Endothelial cell of umbilical vein (primary cell): ENCODE measurements at regions not wholly inside any gene's neighbourhood (a gene's known extent, or its start where the extent isn't known, plus 50 kb on each side); places are given as distances from the start of the nearest gene placed in this dataset.

Source experiments
- BruUV-seq: library from RNA; stranded (reverse); fragments of 400-500 nt; replicated peaks from 2 replicates; lab custom pipeline; 2021; lab: Mats Ljungman, UMichigan
- CTCF ChIA-PET: fragments of 300-600, 350-600 bp; sonication (Branson Sonifier 250); formaldehyde crosslinking; loops from one replicate; lab custom pipeline; 2021; ENCODE audit warnings: antibody characterized with exemption, inconsistent platforms; lab: Charles Lee
- POLR2A ChIA-PET: fragments of 300-600, 350-600 bp; sonication (Branson Sonifier 250); formaldehyde crosslinking; loops from one replicate; lab custom pipeline; 2021; ENCODE audit warnings: antibody characterized with exemption, inconsistent platforms; lab: Charles Lee
- DNase-seq: peaks from one replicate; pipeline ENCODE4 v3.0.0-alpha.2; 2011; ENCODE audit warnings: low read depth, low spot score
- FAIRE-seq: peaks from 2 replicates; lab custom pipeline; 2011; peaks lifted over from hg19 to GRCh38; lab: Jason Lieb, UNC
- H2AFZ ChIP-seq: 2 replicates; pipeline ENCODE4 v1.6.0; 2012; ENCODE audit warnings: low read depth, low read length, control low read depth, inconsistent platforms
- H3K27ac ChIP-seq: 2 replicates; pipeline ENCODE4 v1.5.1; 2011; ENCODE audit warnings: low read depth, mild to moderate bottlenecking, control low read depth, low read length, moderate library complexity; ENCODE audit not compliant: insufficient read depth
- H3K27me3 ChIP-seq, 2 experiments: 2 replicates each; pipeline versions ENCODE4 v1.6.0 to v1.6.1; 2011; ENCODE audit warnings: low read length in 2 of 2, mixed read lengths in 1 of 2; ENCODE audit not compliant: control insufficient read depth in 2 of 2, insufficient read depth in 2 of 2
- H3K36me3 ChIP-seq, 2 experiments: 2 replicates in 1 of 2; 3 replicates in 1 of 2; pipeline ENCODE4 v1.5.1; 2011; ENCODE audit warnings: low read length in 2 of 2, mild to moderate bottlenecking in 1 of 2, moderate library complexity in 1 of 2; ENCODE audit not compliant: control insufficient read depth in 2 of 2, insufficient read depth in 2 of 2; ENCODE audit errors: extremely low read depth in 1 of 2
- H3K4me1 ChIP-seq: 3 replicates; pipeline ENCODE4 v1.5.1; 2011; ENCODE audit warnings: mild to moderate bottlenecking, low read length; ENCODE audit not compliant: control insufficient read depth, insufficient read depth; ENCODE audit errors: extremely low read depth
- H3K4me2 ChIP-seq: 2 replicates; pipeline ENCODE4 v1.6.1; 2011; ENCODE audit warnings: low read length, control low read depth, mixed read lengths; ENCODE audit not compliant: insufficient read depth
- H3K4me3 ChIP-seq, 3 experiments: fragments of 200-600 bp in 1 of 3; sonication (generic), shearing (Covaris generic) in 1 of 3; replicated peaks in 1 of 3; 2 replicates each; pipeline ENCODE4 v1.5.1; 2011 to 2016; ENCODE audit warnings: control low read depth in 3 of 3, low read length in 3 of 3, mild to moderate bottlenecking in 2 of 3, inconsistent platforms in 1 of 3, low read depth in 1 of 3, moderate library complexity in 1 of 3; ENCODE audit not compliant: insufficient read depth in 1 of 3
- H3K79me2 ChIP-seq: 2 replicates; pipeline ENCODE4 v1.6.0; 2012; ENCODE audit warnings: low read length, inconsistent platforms; ENCODE audit not compliant: control insufficient read depth, insufficient read depth
- H3K9ac ChIP-seq: replicated peaks from 2 replicates; pipeline ENCODE3; 2011; ENCODE audit warnings: low read length, control low read depth; ENCODE audit not compliant: insufficient read depth; ENCODE audit errors: extremely low read depth
- H3K9me1 ChIP-seq: replicated peaks from 3 replicates; pipeline ENCODE4 v1.6.0; 2011; ENCODE audit warnings: mild to moderate bottlenecking, low read length; ENCODE audit not compliant: control insufficient read depth, insufficient read depth; ENCODE audit errors: extremely low read depth
- H3K9me3 ChIP-seq: replicated peaks from 2 replicates; pipeline ENCODE4 v1.5.1; 2012; ENCODE audit warnings: low read length, inconsistent platforms; ENCODE audit not compliant: control insufficient read depth, insufficient read depth
- H4K20me1 ChIP-seq: replicated peaks from 2 replicates; pipeline ENCODE3; 2011; ENCODE audit warnings: mild to moderate bottlenecking, low read length; ENCODE audit not compliant: control insufficient read depth, insufficient read depth; ENCODE audit errors: extremely low read depth
- EZH2 ChIP-seq: IDR thresholded peaks from 2 replicates; pipeline ENCODE4 v1.6.1; 2012; ENCODE audit warnings: borderline replicate concordance, low read depth, mild to moderate bottlenecking, moderate library complexity, low read length, inconsistent platforms; ENCODE audit not compliant: severe bottlenecking
- FOS ChIP-seq: IDR thresholded peaks from 2 replicates; pipeline ENCODE4 v1.6.1; 2011; ENCODE audit warnings: mild to moderate bottlenecking, low read length, moderate library complexity, borderline replicate concordance; ENCODE audit not compliant: insufficient read depth
- GATA2 ChIP-seq: IDR thresholded peaks from 2 replicates; pipeline ENCODE4 v1.7.0; 2011; ENCODE audit warnings: low read depth, mild to moderate bottlenecking, moderate library complexity, mixed read lengths, low read length; ENCODE audit not compliant: insufficient read length, insufficient read depth
- JUN ChIP-seq: IDR thresholded peaks from 2 replicates; pipeline ENCODE4 v1.6.1; 2011; ENCODE audit warnings: borderline replicate concordance, low read depth; ENCODE audit not compliant: insufficient read length, insufficient read depth
- MYC ChIP-seq: IDR thresholded peaks from one replicate; pipeline ENCODE4 v1.6.1; 2011; ENCODE audit warnings: mild to moderate bottlenecking, low read depth, low read length
- POLR2A ChIP-seq: IDR thresholded peaks from 2 replicates; pipeline ENCODE4 v1.6.1; 2012; ENCODE audit warnings: low read depth, mild to moderate bottlenecking, control low read depth, low read length
- POLR2AphosphoS5 ChIP-seq: IDR thresholded peaks from 2 replicates; pipeline ENCODE4 v1.6.1; 2012; ENCODE audit warnings: low read depth, mild to moderate bottlenecking, control low read depth, low read length, moderate library complexity; ENCODE audit not compliant: insufficient read depth
- dilution Hi-C: fragments of 300-500 bp; cut with MboI; formaldehyde crosslinking; loops from one replicate; pipeline ENCODE4 v1.15.0; 2019; ENCODE audit warnings: low sequenced_read_pairs; ENCODE audit not compliant: extremely low pct_ligation_motif_present
- intact Hi-C: fragments of 100-400 bp; cut with micrococcal nuclease; formaldehyde crosslinking; loops from one replicate; pipeline ENCODE4 v1.10.0; 2022
- TF ChIP-seq, protein P1 (sequence below): IDR thresholded peaks from 2 replicates; pipeline ENCODE4 v1.6.1; 2011; ENCODE audit not compliant: insufficient read depth, insufficient read length
- TF ChIP-seq, protein P2 (sequence below), 2 donors: IDR thresholded peaks; 1 replicate in 1 of 2; 2 replicates in 1 of 2; pipeline ENCODE4 v1.5.1; 2011; ENCODE audit warnings: low read length in 2 of 2, mild to moderate bottlenecking in 2 of 2, moderate library complexity in 2 of 2, control low read depth in 1 of 2, inconsistent platforms in 1 of 2, low read depth in 1 of 2; ENCODE audit not compliant: insufficient read depth in 1 of 2; ENCODE audit errors: extremely low read depth in 1 of 2

DNA sequence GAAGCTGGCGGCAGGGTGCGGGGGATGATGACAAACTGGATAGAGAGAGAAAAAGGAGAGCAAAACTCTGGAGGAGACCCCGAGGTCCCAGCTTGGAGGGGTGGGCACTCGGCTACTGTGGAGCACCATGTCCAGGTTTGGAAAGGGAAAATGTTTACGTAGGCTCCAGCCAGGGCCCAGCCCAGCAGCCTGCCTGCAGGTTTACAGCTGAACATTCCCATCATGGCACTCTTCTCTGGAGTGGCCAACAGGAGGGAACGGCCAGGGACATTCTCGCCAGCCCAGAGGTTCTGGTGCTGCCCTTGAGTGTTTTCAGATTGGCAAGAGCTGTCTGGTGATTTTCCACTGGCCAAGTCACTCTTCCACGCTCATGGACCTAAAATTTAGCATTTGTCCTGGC lies 262.9 kb upstream of the TCF4 start:
- Histone ChIP-seq H3K27me3 (no peaks in the 10 kb centered on the region), H3K9me3 (no peaks in the 10 kb centered on the region), H2AFZ (no peak overlapping the region), H3K9ac (no peak overlapping the region), H3K4me1 (peaks cover 1% of the 10 kb centered on the region), H3K36me3 (no peaks in the 10 kb centered on the region), H3K4me3 (no peak overlapping the region), H3K4me2 (no peak overlapping the region), H3K27ac (no peak overlapping the region), H3K79me2 (no peaks in the 10 kb centered on the region), H3K9me1 (no peaks in the 10 kb centered on the region), H4K20me1 (no peaks in the 10 kb centered on the region)
- FAIRE-seq (no peak), DNase-seq (no peak)
- ChIA-PET CTCF (interaction anchor here (2.2 kb wide), 1 partner anchor 69 kb away, joined by 6 read pairs; no protein-coding TSS in a partner anchor), POLR2A (no interaction called here)
- no TSS peak for BruUV-seq
- dilution Hi-C loops (no loop called here), intact Hi-C loops (no loop called here)
- no peak for TF ChIP-seq JUN
- TF ChIP-seq, protein P1, sequence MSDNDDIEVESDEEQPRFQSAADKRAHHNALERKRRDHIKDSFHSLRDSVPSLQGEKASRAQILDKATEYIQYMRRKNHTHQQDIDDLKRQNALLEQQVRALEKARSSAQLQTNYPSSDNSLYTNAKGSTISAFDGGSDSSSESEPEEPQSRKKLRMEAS, result no peak
- no peak for TF ChIP-seq GATA2
- TF ChIP-seq POLR2A, result no peak
- TF ChIP-seq, protein P2, sequence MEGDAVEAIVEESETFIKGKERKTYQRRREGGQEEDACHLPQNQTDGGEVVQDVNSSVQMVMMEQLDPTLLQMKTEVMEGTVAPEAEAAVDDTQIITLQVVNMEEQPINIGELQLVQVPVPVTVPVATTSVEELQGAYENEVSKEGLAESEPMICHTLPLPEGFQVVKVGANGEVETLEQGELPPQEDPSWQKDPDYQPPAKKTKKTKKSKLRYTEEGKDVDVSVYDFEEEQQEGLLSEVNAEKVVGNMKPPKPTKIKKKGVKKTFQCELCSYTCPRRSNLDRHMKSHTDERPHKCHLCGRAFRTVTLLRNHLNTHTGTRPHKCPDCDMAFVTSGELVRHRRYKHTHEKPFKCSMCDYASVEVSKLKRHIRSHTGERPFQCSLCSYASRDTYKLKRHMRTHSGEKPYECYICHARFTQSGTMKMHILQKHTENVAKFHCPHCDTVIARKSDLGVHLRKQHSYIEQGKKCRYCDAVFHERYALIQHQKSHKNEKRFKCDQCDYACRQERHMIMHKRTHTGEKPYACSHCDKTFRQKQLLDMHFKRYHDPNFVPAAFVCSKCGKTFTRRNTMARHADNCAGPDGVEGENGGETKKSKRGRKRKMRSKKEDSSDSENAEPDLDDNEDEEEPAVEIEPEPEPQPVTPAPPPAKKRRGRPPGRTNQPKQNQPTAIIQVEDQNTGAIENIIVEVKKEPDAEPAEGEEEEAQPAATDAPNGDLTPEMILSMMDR (IDR thresholded peaks at IDR 0.05; ENCODE audit: extremely low read depth in 1 of 2, insufficient read depth in 1 of 2, low read depth in 1 of 2, low read length in 2 of 2), result no peak
- no peak for TF ChIP-seq FOS
- TF ChIP-seq POLR2AphosphoS5, result no peak
- no peak for TF ChIP-seq EZH2
- no peak for TF ChIP-seq MYC
